AG09319 (cell line): ENCODE measurements at regions not wholly inside any gene's neighbourhood (a gene's known extent, or its start where the extent isn't known, plus 50 kb on each side); places are given as distances from the start of the nearest gene placed in this dataset.

Experiments used
- DNase-seq: peaks from one replicate; pipeline ENCODE4 v3.0.0-alpha.2; 2010; ENCODE audit warnings: low read depth; ENCODE audit errors: extremely low read depth
- TF ChIP-seq, protein P1 (sequence below): IDR thresholded peaks from 2 replicates; pipeline ENCODE4 v1.5.1; 2011; ENCODE audit warnings: low read depth, mild to moderate bottlenecking, inconsistent platforms, low read length, moderate library complexity

DNA sequence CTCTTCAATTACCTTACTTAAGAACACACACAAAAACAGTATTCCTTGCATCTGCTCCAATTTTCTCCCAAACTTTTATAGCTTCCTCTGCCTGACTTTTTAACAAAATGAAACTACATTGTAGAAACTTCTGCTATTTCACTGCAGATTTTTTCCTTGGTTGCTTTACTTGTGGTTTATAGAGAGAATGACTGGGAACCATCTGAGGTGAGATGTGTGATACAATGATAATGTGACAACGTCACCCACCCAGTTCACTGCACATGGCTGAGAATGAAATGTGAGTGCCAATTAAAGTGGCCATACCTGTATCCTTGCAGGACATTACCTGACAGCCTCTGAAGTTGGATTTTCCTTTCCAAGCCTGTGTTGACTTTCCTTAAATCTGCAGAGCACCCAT is 258.4 kb downstream of the CD83 start:
- TF ChIP-seq, protein P1, sequence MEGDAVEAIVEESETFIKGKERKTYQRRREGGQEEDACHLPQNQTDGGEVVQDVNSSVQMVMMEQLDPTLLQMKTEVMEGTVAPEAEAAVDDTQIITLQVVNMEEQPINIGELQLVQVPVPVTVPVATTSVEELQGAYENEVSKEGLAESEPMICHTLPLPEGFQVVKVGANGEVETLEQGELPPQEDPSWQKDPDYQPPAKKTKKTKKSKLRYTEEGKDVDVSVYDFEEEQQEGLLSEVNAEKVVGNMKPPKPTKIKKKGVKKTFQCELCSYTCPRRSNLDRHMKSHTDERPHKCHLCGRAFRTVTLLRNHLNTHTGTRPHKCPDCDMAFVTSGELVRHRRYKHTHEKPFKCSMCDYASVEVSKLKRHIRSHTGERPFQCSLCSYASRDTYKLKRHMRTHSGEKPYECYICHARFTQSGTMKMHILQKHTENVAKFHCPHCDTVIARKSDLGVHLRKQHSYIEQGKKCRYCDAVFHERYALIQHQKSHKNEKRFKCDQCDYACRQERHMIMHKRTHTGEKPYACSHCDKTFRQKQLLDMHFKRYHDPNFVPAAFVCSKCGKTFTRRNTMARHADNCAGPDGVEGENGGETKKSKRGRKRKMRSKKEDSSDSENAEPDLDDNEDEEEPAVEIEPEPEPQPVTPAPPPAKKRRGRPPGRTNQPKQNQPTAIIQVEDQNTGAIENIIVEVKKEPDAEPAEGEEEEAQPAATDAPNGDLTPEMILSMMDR, result no peak

DNA sequence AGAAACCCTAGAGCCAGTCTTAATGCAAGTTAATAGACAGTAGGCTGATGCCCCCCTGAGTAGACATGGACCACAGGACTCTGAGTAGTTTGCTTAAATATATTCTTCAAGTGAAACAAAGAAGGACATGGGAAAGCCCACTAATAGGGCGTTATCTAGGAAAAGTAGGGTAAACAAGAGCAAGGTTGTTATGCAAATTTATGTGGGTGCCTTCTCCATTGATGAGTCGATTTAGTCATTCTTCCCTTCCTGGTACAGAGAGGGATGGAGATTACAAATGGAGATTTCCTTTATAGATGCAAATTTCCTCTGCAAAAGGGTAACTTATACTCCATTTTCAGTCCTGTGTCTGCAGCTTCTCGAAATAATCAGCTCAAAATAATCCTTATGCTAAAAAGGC is 262.0 kb downstream of the CD83 start:
- DNase-seq, result no peak
- TF ChIP-seq, protein P1, result no peak

More for the DNA sequence above, 258.4 kb downstream of the CD83 start:
- no peak for DNase-seq

DNA sequence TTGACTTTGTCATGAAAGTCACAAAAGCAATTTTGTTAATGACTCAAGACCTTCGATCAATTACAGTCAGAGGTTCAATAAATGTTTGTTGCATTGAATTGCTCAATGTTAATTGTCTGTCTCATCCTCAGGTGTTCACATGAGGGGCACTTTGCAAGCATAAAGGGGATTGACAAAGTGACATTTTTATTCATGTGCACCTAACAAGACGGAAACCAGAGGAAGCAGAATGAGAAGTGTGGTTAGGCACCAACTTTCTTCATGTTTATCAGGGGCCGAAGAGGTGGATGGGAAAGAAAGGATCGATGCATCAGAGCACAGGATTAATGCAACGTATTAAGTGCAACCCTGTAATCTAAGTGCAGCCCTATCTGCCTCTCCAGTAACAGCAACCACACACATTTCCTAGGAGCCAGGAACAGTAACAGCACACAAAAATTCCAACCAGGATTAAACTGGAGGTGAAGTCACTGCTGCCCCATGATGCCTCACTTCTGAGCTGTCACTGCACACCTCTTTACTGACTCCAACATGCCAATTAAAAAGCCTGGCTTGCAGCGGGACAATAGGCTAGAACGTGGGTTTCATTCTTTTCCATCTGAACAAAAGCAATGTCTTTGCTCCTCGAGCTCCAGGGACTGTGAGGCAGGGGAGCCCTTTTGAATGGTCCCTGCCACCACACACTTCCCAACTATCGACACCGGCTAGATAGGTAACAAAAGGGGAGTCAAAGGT is 262.7 kb downstream of the CD83 start:
- DNase-seq, result no peak
- TF ChIP-seq, protein P1, result no peak

DNA sequence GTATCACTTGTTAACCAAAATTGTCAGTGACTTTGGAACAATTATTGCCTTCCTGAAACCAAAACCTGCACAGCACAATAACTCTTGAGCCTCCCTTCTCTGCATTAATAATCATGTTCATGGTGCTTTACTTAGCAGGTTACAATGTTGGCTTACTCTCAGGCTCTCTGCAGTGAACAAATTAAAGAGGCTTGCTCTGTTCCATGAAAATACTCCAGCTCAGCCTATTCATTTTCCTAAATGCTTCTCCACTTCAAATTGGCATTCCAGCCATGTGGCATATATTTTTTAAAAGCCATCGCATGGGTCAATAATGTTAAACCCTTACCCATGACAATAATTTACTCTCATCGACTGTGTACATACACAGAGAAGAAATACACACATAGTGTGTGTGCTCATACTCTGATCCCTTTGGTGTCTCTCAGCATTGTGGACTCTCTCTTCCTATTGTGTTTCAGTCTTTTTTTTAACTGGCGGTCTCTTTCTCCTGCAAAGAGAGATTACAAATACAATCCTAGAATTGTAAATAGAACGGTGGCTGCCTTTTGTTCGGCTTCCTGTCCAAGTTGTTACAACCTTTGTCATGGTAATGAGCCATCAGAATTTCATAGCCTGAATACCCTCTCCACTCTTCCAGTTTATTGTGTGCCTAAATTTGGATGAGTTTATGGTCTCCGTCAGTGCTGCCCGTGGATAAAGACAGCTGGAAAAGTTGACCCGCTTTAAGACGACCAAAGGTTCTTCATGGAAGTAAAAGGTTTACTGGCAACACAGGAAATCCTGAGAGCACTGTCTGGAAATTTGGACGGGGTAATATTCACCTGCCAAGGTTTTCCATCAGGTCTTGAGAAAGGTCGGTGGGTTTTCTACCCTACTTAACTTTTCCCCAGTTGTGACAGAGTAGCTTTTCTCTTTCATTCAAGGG is 263.6 kb downstream of the CD83 start:
- DNase-seq, result no peak
- TF ChIP-seq, protein P1, result no peak

DNA sequence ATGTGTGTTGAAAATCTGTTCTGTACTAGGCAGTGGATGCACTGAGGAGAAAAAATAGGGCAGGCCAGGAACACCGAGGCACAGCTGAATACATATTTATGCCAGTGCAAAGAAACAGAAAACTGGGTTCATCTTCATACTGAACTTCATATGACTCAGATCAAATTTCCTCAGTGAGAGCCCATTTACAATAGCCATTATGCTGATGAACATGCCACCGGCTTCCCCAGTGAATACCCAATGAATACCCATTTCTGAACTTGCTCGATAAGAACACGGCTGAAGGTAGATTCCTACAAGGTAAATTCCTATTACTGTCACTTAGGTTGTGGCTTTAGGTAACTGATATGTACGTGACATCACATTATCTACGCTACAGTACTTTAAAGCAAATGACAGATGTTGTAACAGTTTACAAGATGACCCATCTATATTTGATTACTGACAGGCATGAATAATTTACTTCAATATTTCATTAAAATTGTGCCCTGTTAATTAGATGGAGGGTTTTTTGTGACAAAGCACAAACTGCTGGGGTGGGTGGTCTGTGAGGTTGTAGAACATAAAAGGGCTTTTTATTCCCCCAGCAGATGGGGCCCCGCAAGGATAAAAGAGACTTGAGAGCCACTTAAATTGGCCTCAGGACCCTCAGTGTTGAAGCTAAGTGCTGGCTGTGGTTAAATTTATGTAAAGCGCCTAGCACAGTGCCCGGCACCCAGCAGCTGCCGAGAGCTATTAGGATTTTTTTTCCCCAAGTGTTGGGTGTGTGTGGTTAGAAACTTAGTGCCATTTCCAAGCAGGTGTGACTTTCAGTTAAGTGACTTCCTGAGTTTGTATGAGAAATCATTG is 264.5 kb downstream of the CD83 start:
- DNase-seq, result no peak
- TF ChIP-seq, protein P1, result no peak

DNA sequence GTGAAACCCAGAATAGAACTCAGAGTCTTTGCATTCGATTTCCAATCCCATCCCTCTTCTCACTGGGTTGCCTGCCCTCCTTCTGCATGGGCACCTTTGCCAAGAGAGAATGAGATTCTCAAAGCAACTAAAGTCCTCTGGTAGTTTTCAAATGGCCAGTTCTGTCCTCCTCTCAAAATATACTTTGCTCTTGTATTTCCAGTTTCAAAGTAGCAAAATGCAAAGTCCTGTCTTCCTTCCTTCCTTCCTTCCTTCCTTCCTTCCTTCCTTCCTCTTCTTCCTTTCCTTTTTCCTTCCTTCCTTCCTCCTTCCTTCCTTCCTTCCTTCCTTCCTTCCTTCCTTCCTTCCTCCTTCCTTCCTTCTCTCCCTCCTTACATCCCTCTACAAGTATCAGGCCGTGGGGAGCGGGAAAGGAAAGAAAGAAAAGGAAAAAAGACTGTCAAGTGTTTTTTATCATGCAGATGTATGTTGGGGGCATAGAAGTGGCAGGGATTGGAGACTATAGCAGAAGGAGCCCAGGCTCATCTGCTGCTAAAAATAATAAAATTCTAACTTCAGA is 265.2 kb downstream of the CD83 start:
- DNase-seq, result no peak
- TF ChIP-seq, protein P1, result no peak
